ENCODE measurements at regions not wholly inside any gene's neighbourhood (a gene's known extent, or its start where the extent isn't known, plus 50 kb on each side); places are given as distances from the start of the nearest gene placed in this dataset.

- no peaks in the 10 kb centered on the region for H3K4me1 Mint-ChIP-seq
- no peak for DNase-seq (ENCODE audit: low spot score)
- H3K27ac Mint-ChIP-seq = no peak overlapping the region
- no peaks in the 10 kb centered on the region for H3K27me3 Mint-ChIP-seq (ENCODE audit: low read depth)
- no peak for TF ChIP-seq FOXP1 (CRISPR knock-in tag; IDR thresholded peaks at IDR 0.05; ENCODE audit: borderline replicate concordance)
- TF ChIP-seq ATF1 (CRISPR knock-in tag; IDR thresholded peaks at IDR 0.05) = no peak
- TF ChIP-seq ZNF512 (CRISPR knock-in tag; IDR thresholded peaks at IDR 0.05; ENCODE audit: borderline replicate concordance) = peak; percentile 86
- TF ChIP-seq STAT6 (CRISPR knock-in tag; conservative IDR thresholded peaks at IDR 0.05; ENCODE audit: low read depth) = no peak
- TF ChIP-seq TP53 (CRISPR knock-in tag; IDR thresholded peaks at IDR 0.05) = no peak
- TF ChIP-seq ZNF671 (CRISPR knock-in tag; IDR thresholded peaks at IDR 0.05) = no peak
- TF ChIP-seq USF1 (CRISPR knock-in tag; IDR thresholded peaks at IDR 0.05) = no peak
- TF ChIP-seq E2F5 (CRISPR knock-in tag; IDR thresholded peaks at IDR 0.05) = no peak
- peaks cover 13% of the 10 kb centered on the region for H3K9me3 Mint-ChIP-seq
- H3K4me3 Mint-ChIP-seq = no peak overlapping the region
- no peak for ATAC-seq
- ChIA-PET POLR2A (no interaction called here), CTCF (no interaction called here)
- H3K36me3 Mint-ChIP-seq = no peaks in the 10 kb centered on the region
Observed at GRCh38 chr2:123768233-123768632, 256.9 kb upstream of the CNTNAP5 start.

GRCh38 chr2:123769001-123769400 lies 256.1 kb upstream of the CNTNAP5 start:
- no peak overlapping the region for H3K4me3 Mint-ChIP-seq

More at GRCh38 chr2:123769001-123769400, 256.1 kb upstream of the CNTNAP5 start:
- DNase-seq (ENCODE audit: low spot score) (no peak), ATAC-seq (no peak)
- TF ChIP-seq FOXP1 (CRISPR knock-in tag; IDR thresholded peaks at IDR 0.05; ENCODE audit: borderline replicate concordance) (no peak), USF1 (CRISPR knock-in tag; IDR thresholded peaks at IDR 0.05) (no peak), SOX15 (CRISPR knock-in tag; IDR thresholded peaks at IDR 0.05) (no peak), E2F5 (CRISPR knock-in tag; IDR thresholded peaks at IDR 0.05) (no peak), FOXK1 (CRISPR knock-in tag; IDR thresholded peaks at IDR 0.05) (no peak), TEAD4 (CRISPR knock-in tag; IDR thresholded peaks at IDR 0.05) (no peak), GABPB1 (CRISPR knock-in tag; IDR thresholded peaks at IDR 0.05) (no peak), HMGXB4 (CRISPR knock-in tag; IDR thresholded peaks at IDR 0.05) (no peak), TP53 (CRISPR knock-in tag; IDR thresholded peaks at IDR 0.05) (no peak), ERG (CRISPR knock-in tag; IDR thresholded peaks at IDR 0.05) (no peak), ZNF317 (CRISPR knock-in tag; IDR thresholded peaks at IDR 0.05; ENCODE audit: borderline replicate concordance, low read depth) (no peak), JAZF1 (CRISPR knock-in tag; IDR thresholded peaks at IDR 0.05) (no peak)
- no peaks in the 10 kb centered on the region for H3K36me3 Mint-ChIP-seq
- no peaks in the 10 kb centered on the region for H3K27me3 Mint-ChIP-seq (ENCODE audit: low read depth)
- no peak overlapping the region for H3K27ac Mint-ChIP-seq
- no peaks in the 10 kb centered on the region for H3K4me1 Mint-ChIP-seq
- H3K9me3 Mint-ChIP-seq = peaks cover 5% of the 10 kb centered on the region
- ChIA-PET POLR2A (no interaction called here), CTCF (no interaction called here)

Data from WTC11 (cell line).